ENCODE measurements at regions not wholly inside any gene's neighbourhood (a gene's known extent, or its start where the extent isn't known, plus 50 kb on each side); places are given as distances from the start of the nearest gene placed in this dataset.
"Not testable (repeated sequence)": the region's sequence is repeated elsewhere in the genome, so short reads cannot be mapped to it uniquely, and the experiment has no call there.

DNA sequence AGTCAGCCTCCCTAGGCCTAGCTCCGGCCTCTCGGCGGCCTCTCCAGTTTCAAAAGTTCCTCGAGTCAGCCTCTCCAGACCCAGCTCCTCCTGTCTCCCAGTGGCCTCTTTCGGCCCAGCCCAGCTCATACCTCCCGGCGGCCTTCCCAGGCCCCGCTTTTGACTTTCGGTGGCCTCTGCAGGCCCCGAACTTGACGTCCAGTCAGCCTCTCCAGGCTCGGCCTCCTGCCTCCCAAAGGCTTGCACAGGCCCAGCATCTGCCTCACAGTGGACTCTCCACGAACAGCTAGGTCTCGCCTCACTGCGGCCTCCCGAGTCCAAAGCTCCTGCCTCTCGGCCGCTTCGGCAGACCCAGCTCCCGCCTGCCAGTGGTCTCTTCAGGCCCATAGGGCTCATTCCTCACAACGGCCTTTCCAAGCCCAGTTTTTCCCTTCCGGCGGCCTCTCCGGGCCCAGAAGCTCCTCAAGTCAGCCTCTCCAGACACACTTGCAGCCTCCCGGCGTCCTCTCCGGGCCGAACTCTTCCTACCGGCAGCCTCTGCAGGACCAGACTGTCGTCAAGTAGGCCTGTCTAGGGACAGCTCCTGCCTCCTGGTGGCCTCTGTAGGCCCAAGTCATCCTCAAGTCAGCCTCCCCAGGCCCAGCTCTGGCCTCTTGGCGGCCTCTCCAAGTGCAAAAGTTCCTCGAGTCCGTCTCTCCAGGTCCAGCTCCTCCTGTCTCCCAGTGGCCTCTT lies 249.9 kb upstream of the ZNF722 start:
- not testable (repeated sequence) for H3K9me3 Mint-ChIP-seq, ATAC-seq, H3K4me3 Mint-ChIP-seq, H3K27me3 Mint-ChIP-seq, H3K36me3 Mint-ChIP-seq, H3K4me1 Mint-ChIP-seq, H3K27ac Mint-ChIP-seq

DNA sequence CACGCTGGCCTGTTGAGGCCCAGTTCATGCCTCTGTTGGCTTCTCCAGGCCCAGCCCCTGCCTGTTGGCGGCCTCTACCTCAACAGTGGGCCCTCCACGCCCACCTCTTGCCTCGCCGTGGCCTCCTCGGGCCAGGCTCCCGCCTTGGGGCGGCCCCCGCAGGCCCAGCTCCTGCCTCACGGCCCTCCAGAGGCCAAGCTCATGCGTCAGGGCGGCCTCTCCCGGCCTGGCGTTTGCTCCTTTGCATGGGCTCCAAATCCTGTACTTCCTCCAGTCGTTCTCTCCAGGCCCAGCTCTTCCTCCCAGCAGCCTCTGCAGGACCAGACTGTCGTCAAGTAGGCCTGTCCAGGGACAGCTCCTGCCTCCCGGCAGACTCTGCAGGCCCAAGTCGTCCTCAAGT lies 246.2 kb upstream of the ZNF722 start:
- H3K27me3 Mint-ChIP-seq, H3K36me3 Mint-ChIP-seq, H3K4me1 Mint-ChIP-seq, ATAC-seq, H3K4me3 Mint-ChIP-seq, H3K27ac Mint-ChIP-seq, H3K9me3 Mint-ChIP-seq: not testable (repeated sequence)

DNA sequence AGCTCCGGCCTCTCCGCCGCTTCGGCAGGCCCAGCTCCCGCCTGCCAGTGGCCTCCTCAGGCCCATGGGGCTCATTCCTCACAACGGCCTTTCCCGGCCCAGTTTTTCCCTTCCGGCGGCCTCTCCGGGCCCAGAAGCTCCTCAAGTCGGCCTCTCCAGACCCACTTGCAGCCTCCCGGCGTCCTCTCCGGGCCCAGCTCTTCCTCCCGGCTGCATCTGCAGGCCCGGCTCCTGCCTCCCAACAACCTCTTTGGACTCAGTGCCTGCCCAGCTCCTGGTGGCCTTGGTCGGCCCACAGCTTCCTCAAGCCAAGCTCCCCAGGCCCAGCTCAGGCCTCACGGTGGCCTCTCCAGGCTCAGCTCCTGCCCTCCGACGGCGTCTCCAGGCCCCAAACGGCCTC lies 245.5 kb upstream of the ZNF722 start:
- not testable (repeated sequence) for H3K27ac Mint-ChIP-seq, H3K4me1 Mint-ChIP-seq, H3K4me3 Mint-ChIP-seq, ATAC-seq, H3K27me3 Mint-ChIP-seq, H3K9me3 Mint-ChIP-seq, H3K36me3 Mint-ChIP-seq

DNA sequence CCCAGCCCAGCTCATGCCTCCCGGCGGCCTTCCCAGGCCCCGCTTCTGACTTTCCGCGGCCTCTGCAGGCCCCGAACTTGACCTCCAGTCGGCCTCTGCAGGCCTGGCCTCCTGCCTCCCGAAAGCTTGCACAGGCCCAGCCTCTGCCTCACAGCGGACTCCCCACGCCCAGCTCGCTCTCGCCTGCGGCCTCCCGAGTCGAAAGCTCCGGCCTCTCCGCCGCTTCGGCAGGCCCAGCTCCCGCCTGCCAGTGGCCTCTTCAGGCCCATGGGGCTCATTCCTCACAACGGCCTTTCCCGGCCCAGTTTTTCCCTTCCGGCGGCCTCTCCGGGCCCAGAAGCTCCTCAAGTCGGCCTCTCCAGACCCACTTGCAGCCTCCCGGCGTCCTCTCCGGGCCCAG lies 238.4 kb upstream of the ZNF722 start:
- not testable (repeated sequence) for H3K4me1 Mint-ChIP-seq, H3K36me3 Mint-ChIP-seq, H3K27ac Mint-ChIP-seq, H3K4me3 Mint-ChIP-seq, ATAC-seq, H3K9me3 Mint-ChIP-seq, H3K27me3 Mint-ChIP-seq

DNA sequence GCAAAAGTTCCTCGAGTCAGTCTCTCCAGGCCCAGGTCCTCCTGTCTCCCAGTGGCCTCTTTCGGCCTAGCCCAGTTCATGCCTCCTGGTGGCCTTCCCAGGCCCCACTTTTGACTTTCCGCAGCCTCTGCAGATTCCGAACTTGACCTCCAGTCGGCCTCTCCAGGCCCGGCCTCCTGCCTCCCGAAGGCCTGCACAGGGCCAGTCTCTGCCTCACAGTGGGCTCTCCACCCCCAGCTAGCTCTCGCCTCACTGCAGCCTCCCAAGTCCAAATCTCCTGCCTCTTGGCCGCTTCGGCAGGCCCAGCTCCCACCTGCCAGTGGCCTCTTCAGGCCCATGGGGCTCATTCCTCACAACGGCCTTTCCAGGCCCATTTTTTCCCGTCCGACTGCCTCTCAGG lies 233.1 kb upstream of the ZNF722 start:
- H3K27ac Mint-ChIP-seq, ATAC-seq, H3K4me1 Mint-ChIP-seq, H3K9me3 Mint-ChIP-seq, H3K27me3 Mint-ChIP-seq, H3K36me3 Mint-ChIP-seq, H3K4me3 Mint-ChIP-seq: not testable (repeated sequence)

DNA sequence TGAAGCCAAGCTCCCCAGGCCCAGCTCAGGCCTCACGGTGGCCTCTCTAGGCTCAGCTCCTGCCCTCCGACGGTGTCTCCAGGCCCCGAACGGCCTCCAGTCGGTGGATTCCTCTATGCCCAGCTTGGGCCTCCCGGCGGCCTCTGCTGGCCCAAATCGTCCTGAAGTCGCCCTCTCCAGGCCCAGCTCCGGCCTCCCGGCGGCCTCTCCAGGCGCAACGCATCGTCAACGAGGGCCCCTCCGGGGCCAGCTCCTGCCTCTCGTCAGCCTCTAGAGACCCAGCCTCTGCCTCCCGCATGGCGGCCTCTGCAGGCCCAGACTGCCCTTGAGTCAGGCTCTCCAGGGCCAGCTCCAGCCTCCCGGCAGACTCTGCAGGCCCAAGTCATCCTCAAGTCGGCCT lies 232.5 kb upstream of the ZNF722 start:
- H3K9me3 Mint-ChIP-seq, H3K4me1 Mint-ChIP-seq, H3K4me3 Mint-ChIP-seq, H3K27me3 Mint-ChIP-seq, H3K36me3 Mint-ChIP-seq, ATAC-seq, H3K27ac Mint-ChIP-seq: not testable (repeated sequence)

DNA sequence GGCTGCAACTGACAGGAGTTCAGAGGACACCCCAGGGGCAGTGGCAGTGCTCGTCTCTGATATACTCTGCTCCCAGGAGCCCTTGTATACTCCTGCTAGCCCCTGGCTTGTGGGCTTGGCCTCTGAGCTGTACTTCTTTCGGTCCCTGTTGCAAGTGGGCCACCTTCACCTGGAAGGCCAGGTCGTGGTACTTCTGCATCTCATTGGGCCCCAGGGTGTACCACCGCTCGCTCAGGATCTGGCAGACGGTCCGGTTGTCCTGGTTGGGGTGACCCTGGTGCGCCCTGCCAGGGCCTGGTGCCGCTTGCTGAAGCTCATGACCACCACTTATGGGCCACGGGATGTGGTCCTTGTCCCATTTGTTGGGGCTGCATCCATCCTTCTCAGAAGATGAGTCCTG lies 228.5 kb upstream of the ZNF722 start:
- ATAC-seq, H3K27me3 Mint-ChIP-seq, H3K4me1 Mint-ChIP-seq, H3K9me3 Mint-ChIP-seq, H3K27ac Mint-ChIP-seq, H3K36me3 Mint-ChIP-seq, H3K4me3 Mint-ChIP-seq: not testable (repeated sequence)

DNA sequence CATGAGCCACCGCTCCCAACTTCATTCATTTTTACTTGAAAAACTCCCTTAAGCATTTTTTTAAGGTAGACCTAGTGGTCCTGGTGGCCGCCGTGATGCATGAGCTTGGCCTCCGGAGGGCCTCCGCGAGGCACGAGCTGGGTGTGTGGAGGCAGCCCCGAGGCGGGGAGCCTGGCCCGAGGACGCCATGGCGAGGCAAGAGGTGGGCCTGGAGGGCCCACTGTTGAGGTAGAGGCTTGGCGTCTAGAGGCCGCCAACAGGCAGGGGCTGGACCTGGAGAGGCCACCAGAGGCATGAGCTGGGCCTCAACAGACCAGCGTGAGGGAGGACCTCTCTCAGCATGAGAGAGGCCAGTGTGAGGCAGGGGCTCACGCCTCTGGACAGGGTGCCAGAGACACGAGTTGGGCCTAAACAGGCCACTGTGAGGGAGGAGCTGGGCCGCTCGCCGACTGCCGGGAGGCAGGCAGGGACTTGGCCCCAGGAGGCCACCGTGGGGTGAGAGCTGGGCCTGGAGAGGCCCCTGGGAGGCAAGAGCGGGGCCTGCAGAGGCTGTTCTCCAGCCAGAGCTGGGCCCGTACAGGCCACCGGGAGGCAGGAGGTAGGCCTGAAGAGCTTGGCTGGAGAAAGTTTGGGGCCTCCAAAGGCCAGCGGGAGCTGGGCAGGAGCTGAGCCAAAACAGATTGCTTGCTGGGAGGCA lies 227.1 kb upstream of the ZNF722 start:
- not testable (repeated sequence) for H3K27ac Mint-ChIP-seq, H3K4me1 Mint-ChIP-seq, H3K4me3 Mint-ChIP-seq, H3K27me3 Mint-ChIP-seq, H3K9me3 Mint-ChIP-seq, H3K36me3 Mint-ChIP-seq, ATAC-seq

DNA sequence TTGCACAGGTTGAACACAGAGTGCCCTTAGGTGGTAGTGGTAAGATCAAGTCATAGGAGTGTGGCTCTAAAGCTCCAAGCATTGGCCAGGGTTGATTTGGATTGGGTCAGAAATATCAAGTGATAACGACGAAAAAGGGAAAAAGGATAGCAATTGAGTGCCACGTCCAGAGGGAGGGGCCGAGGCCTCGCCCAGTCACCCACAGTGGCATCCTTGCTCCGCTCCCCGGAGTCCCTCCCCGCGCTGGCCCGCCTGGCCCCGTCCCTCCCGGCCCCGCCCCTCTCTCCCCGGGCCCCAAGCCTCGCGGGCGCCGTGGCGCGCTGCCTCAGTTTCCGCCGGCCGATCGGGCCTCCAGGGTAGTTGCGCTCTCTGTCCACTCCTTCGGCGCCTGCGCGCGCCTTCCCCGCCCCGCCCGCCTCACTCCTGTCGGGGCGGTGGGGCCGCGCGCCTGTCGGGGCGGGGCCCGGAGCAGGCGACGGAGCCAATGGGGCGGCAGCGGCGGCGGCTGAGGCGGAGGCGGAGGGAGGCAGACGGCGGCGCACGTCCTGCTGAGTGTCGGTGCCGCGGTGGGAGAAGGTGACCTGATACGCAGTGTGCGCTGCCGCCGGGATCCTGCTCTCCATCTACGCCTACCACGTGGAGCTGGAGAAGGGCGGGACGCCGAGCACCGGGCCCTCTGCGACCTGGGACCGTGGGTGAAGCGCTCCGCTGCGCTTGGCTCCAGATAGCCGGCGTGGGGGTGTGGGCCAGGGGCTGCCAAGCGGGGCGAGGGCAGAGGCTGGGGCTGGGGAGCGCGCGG lies 209.1 kb upstream of the ZNF722 start:
- Mint-ChIP-seq H3K9me3 (no peaks in the 10 kb centered on the region), H3K27me3 (no peaks in the 10 kb centered on the region), H3K4me3 (peak overlapping the region; percentile 38), H3K36me3 (no peaks in the 10 kb centered on the region), H3K27ac (no peak overlapping the region), H3K4me1 (no peaks in the 10 kb centered on the region)
- ATAC-seq = peak; percentile 60

DNA sequence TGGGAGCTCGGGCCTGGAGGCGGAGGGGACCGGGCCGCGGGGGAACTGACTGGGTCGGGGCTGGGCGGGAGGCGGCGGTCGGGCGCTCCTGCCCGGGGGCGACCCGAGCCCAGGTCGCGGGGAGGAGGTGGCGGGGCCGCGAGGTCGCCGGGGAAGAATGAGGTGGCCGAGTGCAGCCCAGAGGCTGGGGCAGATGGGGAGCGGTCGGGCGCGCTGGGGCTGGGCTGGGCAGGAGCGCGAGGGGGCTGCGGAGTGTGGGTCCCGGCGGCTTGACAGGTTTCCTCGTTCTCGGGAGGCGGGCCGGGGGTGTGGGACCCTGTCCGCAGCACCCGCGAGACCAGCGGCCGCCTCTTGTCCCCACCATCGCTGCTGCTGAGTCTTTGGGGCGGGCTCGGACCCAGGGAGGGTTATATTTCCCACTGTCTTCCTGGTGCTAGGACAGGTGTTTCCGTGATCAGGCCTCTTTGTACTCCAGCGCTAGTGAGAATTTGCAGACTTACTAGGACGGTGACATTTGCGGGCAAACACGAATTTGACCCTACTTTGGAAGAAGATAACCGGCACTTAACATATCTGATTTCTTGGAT lies 208.4 kb upstream of the ZNF722 start:
- H3K4me3 Mint-ChIP-seq, H3K27ac Mint-ChIP-seq, H3K9me3 Mint-ChIP-seq, H3K36me3 Mint-ChIP-seq, H3K27me3 Mint-ChIP-seq, H3K4me1 Mint-ChIP-seq: not testable (repeated sequence)
- peak; percentile 62 for ATAC-seq
